ENCODE measurements at regions not wholly inside any gene's neighbourhood (a gene's known extent, or its start where the extent isn't known, plus 50 kb on each side); places are given as distances from the start of the nearest gene placed in this dataset.

DNA sequence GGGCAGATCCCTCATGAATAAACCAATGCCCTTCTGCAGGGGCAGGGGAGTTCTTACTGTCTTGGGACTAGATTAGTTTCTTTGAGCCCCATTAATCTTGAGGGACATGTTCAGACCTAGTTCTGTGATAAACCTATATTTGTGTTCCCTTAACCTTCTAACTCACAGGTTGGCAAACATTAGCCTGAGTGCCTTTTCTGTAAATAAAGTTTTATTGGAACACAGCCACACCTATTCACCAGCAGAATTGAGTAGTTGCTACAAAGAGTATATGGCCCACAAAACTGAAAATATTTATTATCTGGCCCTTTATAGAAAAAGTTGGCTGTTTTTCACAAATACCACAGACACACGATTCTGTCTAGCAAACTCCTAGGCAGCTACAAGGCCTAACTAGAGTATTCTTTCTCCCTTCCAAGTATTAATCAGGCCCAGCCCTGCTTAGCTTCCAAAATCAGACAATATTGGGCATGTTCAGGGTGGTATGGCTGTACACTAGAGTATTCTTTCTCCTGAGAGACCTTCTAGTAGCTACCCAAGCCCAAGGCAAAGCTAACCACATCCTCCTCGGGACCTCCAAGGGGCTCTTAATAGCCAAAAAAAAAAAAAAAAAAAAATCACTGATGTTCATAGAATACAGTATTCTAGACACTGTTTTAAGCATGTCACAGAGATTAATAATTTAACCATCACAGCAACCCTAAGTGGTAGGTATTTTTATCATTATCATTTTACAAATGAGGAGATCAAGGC lies 199.3 kb upstream of the PWP1 start:
- TF ChIP-seq POLR2A (IDR thresholded peaks at IDR 0.05; ENCODE audit: low read depth, low read length), result no peak
- FAIRE-seq (no peak), DNase-seq (ENCODE audit: insufficient read length, low spot score) (no peak)

DNA sequence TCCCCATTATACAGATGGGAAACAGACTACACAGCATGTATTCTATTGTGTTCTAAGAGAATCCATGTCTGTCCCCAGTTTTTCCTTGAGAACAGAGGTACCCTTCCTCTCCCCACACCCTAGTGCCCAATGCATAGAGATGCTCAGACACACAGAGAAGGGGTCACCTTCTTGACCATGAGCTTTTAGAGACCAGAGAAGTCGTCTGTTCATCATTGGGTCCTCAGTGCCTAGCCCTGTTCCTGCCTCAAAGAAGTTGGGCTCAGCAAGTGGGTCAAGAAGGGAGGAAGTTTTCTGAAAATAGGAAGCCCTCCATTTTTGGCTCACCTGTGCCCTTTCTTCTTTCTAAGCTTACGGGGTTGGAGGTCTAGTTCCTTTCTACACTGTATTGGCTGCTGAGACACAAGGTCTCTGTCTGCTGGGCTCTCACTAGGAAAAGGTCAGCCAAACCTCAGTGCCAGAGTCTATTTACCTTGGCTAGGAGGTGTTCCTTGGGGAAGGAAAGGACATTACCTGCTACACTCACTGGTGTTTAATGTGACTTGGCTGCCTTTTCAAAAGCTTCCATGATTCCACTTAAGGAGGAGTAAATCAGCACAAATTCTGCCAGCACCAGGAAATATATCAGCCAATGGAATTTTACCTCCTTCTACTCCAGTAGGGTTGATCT lies 198.5 kb upstream of the PWP1 start:
- FAIRE-seq (no peak), DNase-seq (ENCODE audit: insufficient read length, low spot score) (no peak)
- TF ChIP-seq POLR2A (IDR thresholded peaks at IDR 0.05; ENCODE audit: low read depth, low read length), result no peak

DNA sequence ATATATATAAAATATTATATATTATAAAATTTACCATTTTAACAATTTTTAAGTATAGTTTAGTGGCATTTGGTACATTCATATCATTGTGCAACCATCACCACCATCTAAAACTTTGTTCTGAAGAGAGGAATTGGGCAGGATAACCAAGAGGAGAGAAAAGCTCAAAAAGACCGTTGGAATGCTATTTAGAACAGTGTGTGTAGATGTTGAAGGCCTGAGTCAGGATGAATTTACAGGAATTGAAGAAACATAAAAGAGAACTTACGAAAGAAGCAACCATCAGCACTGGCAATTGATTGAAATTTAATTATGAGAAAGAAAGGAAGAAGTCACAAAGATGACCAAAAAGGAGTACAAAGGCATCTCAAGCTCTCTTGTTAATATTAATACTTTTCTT lies 196.9 kb upstream of the PWP1 start:
- FAIRE-seq (no peak), DNase-seq (ENCODE audit: insufficient read length, low spot score) (no peak)
- no peak for TF ChIP-seq POLR2A (IDR thresholded peaks at IDR 0.05; ENCODE audit: low read depth, low read length)

DNA sequence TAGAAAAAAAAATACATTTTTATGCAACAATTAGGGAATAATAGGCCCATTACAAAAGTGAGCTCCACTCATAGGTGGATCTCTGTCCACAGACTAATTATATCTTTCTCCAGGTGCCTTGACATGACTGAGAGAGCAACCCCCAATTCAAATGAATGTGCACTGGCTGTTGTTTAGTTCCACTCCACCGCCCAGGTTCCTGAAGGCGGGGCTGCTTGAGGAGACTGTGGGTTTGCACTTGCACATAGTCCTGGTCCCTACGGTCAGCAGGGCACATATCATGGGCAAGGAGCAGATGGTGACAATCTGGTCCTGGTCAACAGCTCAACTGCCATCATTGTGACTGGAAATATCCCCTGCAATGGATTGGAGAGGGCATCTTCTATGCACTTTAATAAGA lies 195.6 kb upstream of the PWP1 start:
- no peak for FAIRE-seq
- TF ChIP-seq POLR2A (IDR thresholded peaks at IDR 0.05; ENCODE audit: low read depth, low read length), result no peak
- DNase-seq (ENCODE audit: insufficient read length, low spot score), result no peak

DNA sequence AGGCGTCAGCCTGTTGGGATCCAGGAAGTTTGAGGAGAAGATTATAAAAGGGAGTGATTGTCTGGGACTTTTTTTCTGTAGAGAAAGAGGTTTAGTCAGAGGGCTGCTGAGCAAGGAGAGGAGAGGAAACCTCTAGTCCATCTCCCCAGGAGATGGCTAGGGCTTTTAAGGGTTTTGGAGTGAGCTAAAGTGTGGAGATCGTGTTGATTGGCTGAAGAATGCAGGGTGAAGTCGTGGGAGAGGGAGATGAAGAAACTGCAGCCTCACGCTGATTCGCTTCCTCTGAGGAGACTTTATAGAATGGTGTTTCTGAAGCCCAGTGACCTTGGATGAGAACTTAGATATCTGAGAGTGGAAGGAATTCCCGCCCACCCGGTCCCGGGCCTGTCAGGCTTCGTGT lies 193.7 kb upstream of the PWP1 start:
- DNase-seq (ENCODE audit: insufficient read length, low spot score), result no peak
- FAIRE-seq, result no peak
- no peak for TF ChIP-seq POLR2A (IDR thresholded peaks at IDR 0.05; ENCODE audit: low read depth, low read length)

DNA sequence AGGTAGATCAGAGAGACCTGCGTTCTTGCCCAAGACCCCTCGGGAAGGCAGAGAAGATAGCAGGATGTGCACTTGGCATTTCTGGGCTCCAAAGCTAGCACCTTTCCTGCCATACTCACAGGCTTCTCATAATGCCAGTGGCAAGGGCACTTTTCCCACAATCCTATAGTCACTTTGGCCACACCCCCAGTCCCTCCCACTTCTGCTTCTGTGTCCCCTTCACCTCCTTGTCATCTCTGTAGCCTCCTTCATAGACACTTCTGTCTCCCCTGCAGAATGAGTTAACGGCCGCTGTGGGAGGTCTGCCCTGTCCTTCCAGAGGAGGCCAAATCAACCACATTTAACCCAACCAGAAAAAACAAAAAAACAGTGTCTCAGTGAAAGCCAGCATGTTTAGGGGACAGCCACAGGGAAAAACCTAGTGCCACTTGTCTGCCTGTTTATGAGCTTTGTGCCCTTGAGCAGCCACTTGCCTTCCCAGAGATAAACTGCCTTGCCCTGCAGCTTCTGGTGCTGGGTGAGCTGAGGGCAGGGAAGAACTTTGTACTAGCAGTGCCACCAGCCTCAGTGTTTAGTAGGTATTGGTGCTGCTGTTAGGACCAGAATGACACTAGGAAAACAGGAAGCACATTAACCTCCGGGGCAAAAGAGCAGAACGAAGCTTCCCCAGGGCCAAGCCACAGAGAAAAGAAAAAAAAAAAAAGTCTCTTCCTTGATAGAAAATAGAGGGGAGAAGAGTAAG lies 193.0 kb upstream of the PWP1 start:
- no peak for DNase-seq (ENCODE audit: insufficient read length, low spot score)
- no peak for TF ChIP-seq POLR2A (IDR thresholded peaks at IDR 0.05; ENCODE audit: low read depth, low read length)
- no peak for FAIRE-seq

DNA sequence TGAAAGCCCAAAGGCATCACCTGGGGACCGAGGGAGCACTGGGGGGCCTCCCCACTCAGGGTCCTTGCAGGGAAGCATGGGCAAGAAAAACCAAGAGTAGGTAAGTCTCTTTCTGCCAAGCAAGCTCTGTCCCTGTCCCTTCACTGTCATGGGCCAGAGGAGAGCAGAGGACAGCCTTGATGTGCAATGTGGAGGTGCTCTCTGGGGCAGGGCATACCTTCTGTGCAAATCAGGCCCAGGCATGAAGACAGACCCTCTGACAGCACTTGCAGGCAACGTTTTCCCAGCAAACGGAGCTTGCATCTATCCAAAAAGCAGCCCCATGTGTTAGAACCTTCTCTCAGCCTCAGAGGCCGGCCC lies 192.5 kb upstream of the PWP1 start:
- no peak for DNase-seq (ENCODE audit: insufficient read length, low spot score)
- no peak for FAIRE-seq
- no peak for TF ChIP-seq POLR2A (IDR thresholded peaks at IDR 0.05; ENCODE audit: low read depth, low read length)

DNA sequence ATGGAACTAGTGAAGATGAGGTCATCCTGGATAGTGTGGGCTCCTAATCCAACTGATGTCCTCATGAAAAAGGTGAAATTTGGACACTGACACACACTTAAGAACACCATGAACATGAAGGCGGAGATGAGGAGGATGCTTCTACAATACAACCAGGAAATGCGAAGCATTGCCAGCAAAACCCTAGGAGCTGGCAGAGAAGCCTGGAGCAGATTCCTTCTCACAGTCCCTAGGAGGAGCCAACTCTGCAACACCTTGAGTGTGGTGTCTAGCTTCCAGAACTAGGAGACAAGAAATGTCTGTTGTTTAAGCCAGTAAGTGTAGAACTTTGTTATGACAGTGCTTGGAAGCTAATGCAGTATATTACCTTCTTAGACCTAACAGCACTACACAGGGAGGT lies 191.9 kb upstream of the PWP1 start:
- DNase-seq (ENCODE audit: insufficient read length, low spot score) (no peak), FAIRE-seq (no peak)
- no peak for TF ChIP-seq POLR2A (IDR thresholded peaks at IDR 0.05; ENCODE audit: low read depth, low read length)

DNA sequence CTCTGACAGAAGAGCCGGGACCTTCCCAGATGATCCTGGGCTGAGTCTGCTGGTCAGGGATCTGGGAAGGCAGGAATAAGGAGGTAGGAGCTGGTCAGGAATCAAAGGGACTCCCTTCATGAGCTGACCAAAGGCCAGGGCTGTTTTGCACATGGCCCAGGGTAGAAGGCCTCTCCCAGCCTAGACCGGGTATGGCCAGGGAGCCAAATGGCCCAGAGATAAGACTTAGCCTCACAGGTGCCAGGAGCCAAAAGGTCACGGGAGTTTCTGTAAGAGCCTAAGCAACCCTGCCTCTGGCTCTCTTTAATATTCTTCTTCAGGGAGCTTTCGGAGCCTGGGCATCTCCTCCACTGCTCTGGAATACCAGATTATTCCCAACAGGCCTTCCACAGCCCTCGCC lies 191.3 kb upstream of the PWP1 start:
- DNase-seq (ENCODE audit: insufficient read length, low spot score) (no peak), FAIRE-seq (no peak)
- no peak for TF ChIP-seq POLR2A (IDR thresholded peaks at IDR 0.05; ENCODE audit: low read depth, low read length)

DNA sequence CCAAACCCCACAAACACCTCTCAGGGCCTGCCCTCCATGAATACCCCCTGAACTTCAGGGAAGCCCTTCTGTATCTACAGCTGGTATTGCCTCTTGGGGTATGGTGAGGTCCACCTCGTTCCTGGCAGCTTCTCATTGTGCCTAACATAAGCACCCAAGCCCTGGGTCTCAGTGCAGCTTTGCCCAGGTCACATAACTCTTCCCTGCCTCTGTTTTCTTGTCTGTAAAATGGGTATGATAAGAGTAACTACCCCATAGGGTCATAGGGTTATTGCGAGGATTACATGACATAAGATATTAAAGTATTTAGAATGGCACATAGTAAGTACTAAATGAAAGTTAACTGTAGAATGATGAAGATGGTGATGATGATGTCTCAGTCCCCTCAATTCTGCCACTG lies 190.0 kb upstream of the PWP1 start:
- DNase-seq (ENCODE audit: insufficient read length, low spot score) (no peak), FAIRE-seq (no peak)
- TF ChIP-seq POLR2A (IDR thresholded peaks at IDR 0.05; ENCODE audit: low read depth, low read length), result no peak

DNA sequence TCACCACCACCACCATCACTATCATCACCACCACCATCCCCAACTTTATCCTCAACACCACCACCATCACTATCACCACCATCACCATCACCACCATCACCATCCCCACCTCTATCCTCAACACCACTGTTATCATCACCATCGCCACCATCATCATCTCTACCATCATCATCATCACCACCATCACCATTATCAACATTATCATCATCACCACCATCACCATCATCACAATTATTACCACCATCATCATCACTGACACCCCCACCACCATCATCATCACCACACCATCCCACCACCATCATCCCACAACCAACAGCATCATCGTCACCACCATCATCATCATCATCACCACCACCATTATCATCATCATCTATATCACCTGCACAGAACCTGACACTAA lies 188.4 kb upstream of the PWP1 start:
- no peak for TF ChIP-seq POLR2A (IDR thresholded peaks at IDR 0.05; ENCODE audit: low read depth, low read length)
- DNase-seq (ENCODE audit: insufficient read length, low spot score), result no peak
- no peak for FAIRE-seq

DNA sequence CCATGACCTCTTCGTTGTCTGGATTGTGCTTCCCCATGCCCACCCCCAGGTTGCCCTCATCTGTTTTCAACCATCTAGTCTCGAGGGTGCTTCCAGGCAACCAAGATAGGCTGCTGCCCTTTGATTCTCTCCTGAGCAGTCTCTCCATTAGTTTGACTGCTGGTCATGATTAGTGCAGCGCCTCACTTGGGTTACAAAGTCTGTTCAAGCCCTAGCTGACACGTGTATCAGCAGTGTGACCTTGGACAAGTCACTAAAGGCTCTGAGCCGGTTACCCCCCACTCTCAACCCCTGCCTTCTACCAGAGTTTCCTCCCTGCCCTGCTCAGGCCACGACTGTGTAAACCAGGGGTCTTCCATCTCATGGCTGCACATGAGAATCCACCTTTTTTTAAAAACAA lies 185.3 kb upstream of the PWP1 start:
- TF ChIP-seq POLR2A (IDR thresholded peaks at IDR 0.05; ENCODE audit: low read depth, low read length), result no peak
- DNase-seq (ENCODE audit: insufficient read length, low spot score) (no peak), FAIRE-seq (no peak)

DNA sequence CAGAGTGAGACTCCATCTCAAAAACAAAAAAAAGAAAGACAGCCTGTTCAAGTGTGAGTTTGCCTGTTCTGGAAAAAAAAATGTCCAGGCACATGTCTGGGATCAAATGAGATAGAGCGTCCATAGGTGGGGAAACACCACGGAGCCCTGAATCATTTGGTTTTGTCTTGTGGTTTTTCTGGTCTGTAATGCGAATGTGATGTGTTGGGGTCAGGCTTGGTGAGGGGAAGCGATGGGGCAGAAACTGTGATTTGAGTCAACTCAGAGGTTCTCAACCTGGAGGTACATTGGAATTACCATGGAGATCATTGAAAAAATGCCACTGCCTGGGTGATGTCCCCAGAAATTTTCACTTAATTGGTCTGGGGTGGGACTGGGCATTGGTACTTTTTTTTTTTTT lies 183.9 kb upstream of the PWP1 start:
- no peak for FAIRE-seq
- TF ChIP-seq POLR2A (IDR thresholded peaks at IDR 0.05; ENCODE audit: low read depth, low read length), result no peak

DNA sequence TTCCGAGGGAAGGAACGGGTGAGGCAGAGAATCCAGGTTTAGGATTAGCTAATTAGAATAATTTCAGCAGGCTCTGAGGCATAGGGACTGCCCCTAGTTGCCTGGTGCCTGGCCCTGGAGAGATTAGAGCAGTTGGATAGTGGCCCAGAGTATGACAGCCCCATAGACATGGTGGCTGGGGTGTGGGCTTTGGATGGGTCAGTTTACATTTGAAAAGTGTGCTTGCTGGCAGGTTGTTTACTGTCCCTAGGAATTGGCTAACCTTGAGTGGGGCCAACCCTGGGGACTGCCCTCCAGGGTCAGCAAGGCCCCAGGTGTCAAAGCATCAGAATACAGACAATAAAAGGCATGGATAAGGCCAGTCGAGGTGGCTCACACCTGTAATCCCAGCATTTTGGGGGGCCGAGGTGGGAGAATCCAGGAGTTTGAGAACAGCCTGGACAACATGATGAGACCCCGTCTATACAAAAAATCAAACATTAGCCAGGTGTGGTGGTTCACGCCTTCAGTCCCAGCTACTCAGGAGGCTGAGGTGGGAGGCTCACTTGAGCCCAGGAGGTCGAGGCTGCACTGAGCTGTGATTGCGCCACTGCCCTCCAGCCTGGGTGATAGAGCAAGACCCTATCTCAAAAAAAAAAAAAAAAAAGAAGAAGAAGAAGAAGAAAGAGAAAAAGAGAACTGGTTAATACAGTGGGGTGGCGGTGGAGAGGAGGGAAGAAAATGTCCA lies 182.3 kb upstream of the PWP1 start:
- DNase-seq (ENCODE audit: insufficient read length, low spot score), result no peak
- no peak for FAIRE-seq
- no peak for TF ChIP-seq POLR2A (IDR thresholded peaks at IDR 0.05; ENCODE audit: low read depth, low read length)

More for the DNA sequence above, 183.9 kb upstream of the PWP1 start:
- no peak for DNase-seq (ENCODE audit: insufficient read length, low spot score)
